ENCODE measurements at regions not wholly inside any gene's neighbourhood (a gene's known extent, or its start where the extent isn't known, plus 50 kb on each side); places are given as distances from the start of the nearest gene placed in this dataset.
"Not testable (repeated sequence)": the region's sequence is repeated elsewhere in the genome, so short reads cannot be mapped to it uniquely, and the experiment has no call there.

DNA sequence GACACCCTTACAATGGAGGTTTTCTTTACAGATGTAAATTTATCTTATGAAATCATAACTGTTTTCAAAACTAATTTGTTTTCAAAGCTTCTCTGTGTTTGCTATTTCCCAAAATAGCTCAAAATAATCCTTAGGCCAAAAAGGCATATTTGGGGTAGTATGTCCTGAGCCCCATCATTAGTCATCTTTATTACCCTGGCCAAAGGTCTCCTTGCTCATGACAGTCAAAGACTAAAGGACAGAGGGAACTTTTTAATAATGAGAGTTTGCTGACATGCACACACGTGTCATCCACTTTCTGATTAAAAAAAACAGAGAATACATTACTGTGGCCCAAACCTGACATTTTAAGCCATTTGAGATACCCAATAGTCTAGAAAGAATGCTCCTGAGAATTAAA is 221.9 kb upstream of the DUSP10 start:
- POLR2A ChIA-PET = no interaction called here
- H3K4me1 ChIP-seq (ENCODE audit: control insufficient read depth, insufficient read depth, low read length) = no peaks in the 10 kb centered on the region
- CTCF ChIA-PET = no interaction called here

DNA sequence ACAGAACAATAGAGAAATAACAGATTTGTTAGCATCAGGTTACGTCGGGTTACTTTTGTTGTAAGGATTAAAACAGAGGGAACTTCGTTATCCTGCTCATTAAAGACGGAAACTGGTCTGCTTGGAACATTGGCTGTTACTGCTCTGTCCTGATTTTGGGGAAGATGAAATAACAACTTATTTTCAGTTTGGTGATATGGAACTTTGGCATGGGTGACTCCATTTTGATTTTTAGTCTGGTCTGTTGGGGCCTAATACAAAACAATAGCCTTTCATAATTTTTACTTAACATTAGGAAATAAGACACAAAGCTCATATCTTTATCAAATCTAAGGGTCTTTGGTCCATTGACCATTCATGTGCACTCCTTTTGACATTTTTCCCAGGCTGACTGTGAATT is 220.5 kb upstream of the DUSP10 start:
- no peaks in the 10 kb centered on the region for H3K4me1 ChIP-seq (ENCODE audit: control insufficient read depth, insufficient read depth, low read length)

More for the DNA sequence above, 221.9 kb upstream of the DUSP10 start:
- no peaks in the 10 kb centered on the region for H3K36me3 ChIP-seq (ENCODE audit: control insufficient read depth in 2 of 2, insufficient read depth in 1 of 2, low read length in 2 of 2)
- no peak for TF ChIP-seq REPIN1 (tag by site-specific recombination; IDR thresholded peaks at IDR 0.05; ENCODE audit: low read depth)
- H3K9me3 ChIP-seq (ENCODE audit: control insufficient read depth, insufficient read depth, low read depth, low read length) = no peaks in the 10 kb centered on the region
- no peak overlapping the region for H3K27ac ChIP-seq (ENCODE audit: extremely low read depth, low read depth, low read length)
- H3K4me3 ChIP-seq (ENCODE audit: low read depth, low read length) = no peak overlapping the region

DNA sequence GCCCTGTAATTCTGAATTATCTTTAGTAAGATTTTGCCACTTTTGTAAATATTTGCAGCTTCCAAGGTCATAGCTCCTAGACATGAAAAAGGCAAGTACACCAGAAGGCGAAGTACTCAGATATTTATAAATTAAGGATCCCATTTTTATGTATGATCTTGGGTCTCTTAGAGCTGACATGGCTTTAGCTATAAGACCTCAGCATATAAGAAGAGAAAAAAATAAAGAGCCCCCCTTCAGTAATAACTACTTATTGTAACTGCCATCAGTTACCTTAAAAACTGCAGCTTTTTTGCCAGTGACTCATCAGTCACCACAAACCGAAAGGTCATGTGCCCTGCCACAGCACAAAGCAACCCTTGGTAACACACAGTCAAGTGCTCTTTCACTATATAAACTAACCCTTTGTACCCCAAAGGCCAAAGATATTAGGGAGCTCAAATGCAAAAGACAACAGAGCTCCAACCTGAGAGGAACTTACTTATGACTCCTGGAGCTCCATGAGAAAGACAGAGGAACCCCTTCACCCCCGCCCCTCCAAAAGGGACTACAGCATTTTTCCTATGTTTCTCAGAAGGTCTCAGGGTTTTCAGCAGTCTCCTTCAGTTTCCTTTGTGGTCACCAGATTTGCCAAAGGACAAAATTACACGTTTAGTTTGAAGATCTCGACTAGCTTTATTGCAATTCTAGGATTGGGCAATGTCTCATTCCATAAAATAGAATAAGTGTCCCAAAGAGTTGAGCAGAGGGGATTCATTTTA is 219.8 kb upstream of the DUSP10 start:
- Histone ChIP-seq H3K4me1 (ENCODE audit: control insufficient read depth, insufficient read depth, low read length) (no peaks in the 10 kb centered on the region), H3K4me3 (ENCODE audit: low read depth, low read length) (no peak overlapping the region), H3K9me3 (ENCODE audit: control insufficient read depth, insufficient read depth, low read depth, low read length) (no peaks in the 10 kb centered on the region), H3K36me3 (ENCODE audit: control insufficient read depth in 2 of 2, insufficient read depth in 1 of 2, low read length in 2 of 2) (no peaks in the 10 kb centered on the region), H3K27ac (ENCODE audit: extremely low read depth, low read depth, low read length) (no peak overlapping the region)
- ChIA-PET CTCF (interaction anchor here (0.6 to 1.1 kb wide), 4 partner anchors 26 to 493 kb away, joined by 3 to 5 read pairs (median 4); no protein-coding TSS in a partner anchor), POLR2A (no interaction called here)
- TF ChIP-seq KLF9 (tag by site-specific recombination; IDR thresholded peaks at IDR 0.05; ENCODE audit: low read depth) = no peak
- no peak for TF ChIP-seq ZFHX2 (tag by site-specific recombination; conservative IDR thresholded peaks at IDR 0.05)

More for the DNA sequence above, 220.5 kb upstream of the DUSP10 start:
- Histone ChIP-seq H3K9me3 (ENCODE audit: control insufficient read depth, insufficient read depth, low read depth, low read length) (no peaks in the 10 kb centered on the region), H3K4me3 (ENCODE audit: low read depth, low read length) (no peak overlapping the region), H3K36me3 (ENCODE audit: control insufficient read depth in 2 of 2, insufficient read depth in 1 of 2, low read length in 2 of 2) (no peaks in the 10 kb centered on the region), H3K27ac (ENCODE audit: extremely low read depth, low read depth, low read length) (no peak overlapping the region)
- ChIA-PET CTCF (interaction anchor here (1.1 kb wide), 1 partner anchor 493 kb away, joined by 5 read pairs; no protein-coding TSS in a partner anchor), POLR2A (no interaction called here)
- TF ChIP-seq ZNF335 (tag by site-specific recombination; conservative IDR thresholded peaks at IDR 0.05) (no peak), ZNF530 (tag by site-specific recombination; IDR thresholded peaks at IDR 0.05; ENCODE audit: low read depth) (no peak), ZNF548 (tag by site-specific recombination; IDR thresholded peaks at IDR 0.05) (no peak), ZNF529 (tag by site-specific recombination; IDR thresholded peaks at IDR 0.05; ENCODE audit: insufficient replicate concordance) (no peak), ZNF549 (tag by site-specific recombination; IDR thresholded peaks at IDR 0.05) (no peak), WT1 (tag by site-specific recombination; IDR thresholded peaks at IDR 0.05) (no peak), ZNF544 (tag by site-specific recombination; IDR thresholded peaks at IDR 0.05) (no peak), MZF1 (tag by site-specific recombination; IDR thresholded peaks at IDR 0.05; ENCODE audit: borderline replicate concordance) (no peak), ZNF701 (tag by site-specific recombination; IDR thresholded peaks at IDR 0.05) (no peak), YY2 (tag by site-specific recombination; IDR thresholded peaks at IDR 0.05) (no peak), ZNF501 (tag by site-specific recombination; IDR thresholded peaks at IDR 0.05) (no peak), ZIC2 (tag by site-specific recombination; IDR thresholded peaks at IDR 0.05) (no peak), SP7 (tag by site-specific recombination; IDR thresholded peaks at IDR 0.05) (no peak), ELK4 (IDR thresholded peaks at IDR 0.05; ENCODE audit: borderline replicate concordance, low read depth, low read length) (no peak), ZNF366 (tag by site-specific recombination; conservative IDR thresholded peaks at IDR 0.05) (no peak)

DNA sequence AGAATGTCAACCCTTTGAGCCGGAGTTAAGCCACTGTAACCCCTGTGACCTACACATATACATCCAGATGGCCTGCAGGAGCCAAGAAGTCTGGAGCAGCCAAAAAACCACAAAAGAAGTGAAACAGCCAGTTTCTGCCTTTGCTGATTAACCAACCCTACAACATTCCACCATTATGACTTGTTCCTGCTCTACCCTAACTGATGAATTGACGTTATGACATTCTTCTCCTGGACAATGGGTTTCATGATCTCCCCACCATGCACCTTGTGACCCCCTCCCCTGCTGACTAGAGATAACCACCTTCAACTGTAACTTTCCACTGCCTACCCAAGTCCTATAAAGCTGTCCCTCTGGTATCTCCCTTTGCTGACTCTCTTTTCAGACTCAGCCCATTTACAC is 216.3 kb upstream of the DUSP10 start:
- H3K9me3 ChIP-seq (ENCODE audit: control insufficient read depth, insufficient read depth, low read depth, low read length); H3K36me3 ChIP-seq (ENCODE audit: control insufficient read depth in 2 of 2, insufficient read depth in 1 of 2, low read length in 2 of 2); H3K4me1 ChIP-seq (ENCODE audit: control insufficient read depth, insufficient read depth, low read length); H3K27ac ChIP-seq (ENCODE audit: extremely low read depth, low read depth, low read length); POLR2A ChIA-PET; H3K4me3 ChIP-seq (ENCODE audit: low read depth, low read length): not testable (repeated sequence)
- CTCF ChIA-PET = interaction anchor here (0.8 kb wide), 1 partner anchor 35 kb away, joined by 4 read pairs; no protein-coding TSS in a partner anchor

All from HEK293 (cell line).